Stimulated activated CD8-positive, alpha-beta memory T cell treated with anti-CD3 and anti-CD28 coated beads, Interleukin-7, amount 100 ng/mL, for 4 hours (primary cell): ENCODE measurements at regions not wholly inside any gene's neighbourhood (a gene's known extent, or its start where the extent isn't known, plus 50 kb on each side); places are given as distances from the start of the nearest gene placed in this dataset.
"Not testable (repeated sequence)": the region's sequence is repeated elsewhere in the genome, so short reads cannot be mapped to it uniquely, and the experiment has no call there.

ENCODE experiments used
- DNase-seq, 2 donors: peaks; one replicate each; pipeline ENCODE4 v3.0.0-alpha.2; 2020; ENCODE audit warnings: low read depth in 2 of 2

GRCh38 chr16:29146808-29147643 is 162.2 kb downstream of the LAT start:
- not testable (repeated sequence) for DNase-seq

DNA sequence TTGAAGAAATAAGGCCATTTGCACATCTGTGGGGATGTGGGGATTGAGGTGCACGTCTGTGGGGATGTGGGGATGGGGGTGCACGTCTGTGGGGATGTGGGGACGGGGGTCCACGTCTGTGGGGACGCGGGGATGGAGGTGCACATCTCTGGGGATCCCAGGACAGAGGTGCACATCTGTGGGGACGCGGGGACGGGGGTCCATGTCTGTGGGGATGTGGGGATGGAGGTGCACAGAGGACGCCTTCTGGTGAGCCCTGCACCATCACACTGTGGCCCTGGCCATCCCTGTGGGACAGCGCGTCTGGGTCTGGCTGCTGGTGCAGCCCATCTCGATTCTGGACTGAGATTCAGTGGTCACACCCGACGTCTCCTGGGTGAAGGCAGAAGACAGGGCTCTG is 161.4 kb downstream of the LAT start:
- DNase-seq, result no peak

DNA sequence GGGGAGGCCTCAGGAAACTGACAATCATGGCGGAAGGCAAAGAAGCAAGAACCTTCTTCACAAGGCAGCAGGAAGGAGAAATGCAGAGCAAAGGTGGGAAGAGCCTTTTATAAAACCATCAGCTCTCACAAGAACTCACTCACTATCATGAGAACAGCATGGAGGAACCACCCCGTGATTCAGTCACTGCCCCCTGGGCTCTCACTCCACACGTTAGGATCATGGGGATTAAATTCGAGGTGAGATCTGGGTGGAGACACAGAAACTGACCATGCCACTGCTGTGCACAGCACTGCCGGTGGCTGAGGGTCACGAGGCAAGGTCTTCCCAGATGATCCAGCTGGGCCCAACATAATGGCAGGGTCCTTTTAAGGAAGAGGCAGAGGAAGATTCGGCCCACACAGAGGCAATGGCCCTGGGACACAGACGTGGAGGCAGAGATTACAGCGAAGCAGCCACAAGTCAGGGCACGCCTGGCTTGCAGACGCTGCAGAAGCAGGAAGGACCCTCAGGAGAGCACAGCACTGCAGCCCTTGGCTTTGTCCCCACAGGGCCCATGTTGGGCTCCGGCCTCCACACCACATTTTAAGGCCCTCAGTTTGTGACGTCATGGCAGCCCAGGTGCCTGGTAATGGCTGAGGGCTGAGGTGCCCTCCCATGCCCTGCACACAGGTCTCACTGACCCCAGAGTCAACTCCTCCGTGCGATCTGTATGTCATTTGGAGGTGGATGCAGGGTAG is 160.8 kb downstream of the LAT start:
- DNase-seq, result not testable (repeated sequence)

DNA sequence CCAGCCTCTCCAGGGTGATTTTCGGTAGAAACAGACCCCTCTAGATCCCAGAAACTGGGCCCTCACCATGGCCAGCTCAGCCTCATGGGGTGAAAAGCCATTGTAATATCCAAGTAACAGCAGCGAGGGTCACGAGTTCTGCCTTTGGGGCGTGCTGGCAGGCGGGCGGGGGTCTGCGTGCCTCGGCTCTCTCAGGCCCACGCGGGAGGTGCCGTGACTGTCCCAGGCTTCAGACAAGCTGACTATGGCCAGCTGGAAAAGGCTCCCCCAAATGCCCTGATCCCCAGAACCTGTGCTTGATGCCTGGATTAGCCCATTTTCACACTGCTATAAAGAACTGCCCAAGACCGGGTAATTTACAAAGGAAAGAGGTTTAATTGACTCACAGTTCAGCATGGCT is 160.2 kb downstream of the LAT start:
- DNase-seq, result not testable (repeated sequence)

- not testable (repeated sequence) for DNase-seq
These were observed 159.8 kb downstream of the LAT start for GRCh38 chr16:29144669-29145062.

GRCh38 chr16:29143739-29144668 is 159.2 kb downstream of the LAT start:
- DNase-seq, result not testable (repeated sequence)

DNA sequence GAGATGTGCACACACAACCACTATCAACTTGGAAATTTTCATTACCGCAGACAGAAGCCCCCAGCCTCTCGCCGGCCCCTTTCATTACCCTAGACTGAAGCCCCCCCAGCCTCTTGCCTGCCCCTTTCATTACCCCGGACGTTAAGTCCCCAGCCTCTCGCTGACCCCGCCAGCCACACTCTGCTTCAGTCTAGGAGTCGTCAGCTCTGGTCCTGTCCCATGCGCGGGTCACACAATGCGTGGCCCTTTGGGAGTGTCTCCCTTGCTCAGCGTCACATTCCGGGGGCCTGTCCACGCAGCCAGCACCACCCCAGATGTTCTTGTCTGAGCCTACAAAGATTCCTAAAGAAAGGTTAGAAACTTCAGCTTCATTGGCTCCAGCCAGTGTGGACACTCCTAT is 157.7 kb downstream of the LAT start:
- DNase-seq, result not testable (repeated sequence)

DNA sequence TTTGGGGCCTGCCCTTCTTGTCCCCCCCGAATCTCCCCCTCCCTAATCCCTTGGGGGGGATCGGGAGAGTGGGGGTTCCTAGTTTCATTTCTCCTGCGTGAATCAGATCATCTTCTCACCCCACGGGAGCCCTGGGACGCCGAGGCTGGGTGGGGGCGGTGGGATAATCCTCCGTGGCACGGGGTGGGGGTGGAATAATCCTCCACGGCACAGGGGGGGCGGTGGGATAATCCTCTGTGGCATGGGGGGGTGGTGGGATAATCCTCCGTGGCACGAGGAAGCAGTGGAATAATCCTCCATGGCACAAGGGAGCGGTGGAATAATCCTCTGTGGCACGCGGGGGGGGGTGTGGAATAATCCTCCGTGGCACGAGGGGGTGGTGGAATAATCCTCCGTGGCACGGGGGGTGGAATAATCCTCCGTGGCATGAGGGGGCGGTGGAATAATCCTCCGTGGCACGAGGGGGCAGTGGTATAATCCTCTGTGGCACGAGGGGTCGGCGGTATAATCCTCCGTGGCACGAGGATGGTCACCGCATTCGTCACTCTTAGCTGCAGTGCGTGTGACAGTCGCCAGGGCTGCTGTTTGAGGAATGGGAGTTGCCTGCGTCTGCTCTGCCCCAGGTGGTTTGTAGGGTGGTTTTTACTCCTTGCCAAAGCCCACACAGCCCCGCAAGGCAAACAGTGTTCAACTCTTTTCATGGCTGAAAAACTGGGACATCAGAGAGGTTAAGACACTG is 156.9 kb downstream of the LAT start:
- no peak for DNase-seq

DNA sequence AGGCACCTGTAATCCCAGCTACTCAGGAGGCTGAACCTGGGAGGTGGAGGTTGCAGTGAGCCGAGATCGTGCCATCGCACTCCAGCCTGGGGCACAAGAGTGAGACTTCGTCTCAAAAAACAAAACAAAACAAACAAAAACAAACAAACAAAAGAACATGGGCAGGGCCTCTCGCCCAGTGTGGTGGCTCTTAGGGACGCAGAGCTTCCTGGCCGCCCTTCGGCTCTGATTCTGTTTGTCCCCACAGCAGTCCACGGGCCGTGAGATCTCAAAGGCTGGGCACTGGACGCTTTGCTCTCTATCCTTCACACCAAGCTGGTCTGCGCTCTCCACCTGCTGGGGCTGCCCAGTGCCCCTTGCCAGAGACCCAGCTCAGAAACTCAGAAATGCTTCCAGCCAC is 156.3 kb downstream of the LAT start:
- not testable (repeated sequence) for DNase-seq

- DNase-seq, result not testable (repeated sequence)
These were observed 155.3 kb downstream of the LAT start for GRCh38 chr16:29139901-29140855.

GRCh38 chr16:29139261-29139802 is 154.5 kb downstream of the LAT start:
- DNase-seq, result no peak

- not testable (repeated sequence) for DNase-seq
These were observed 153.8 kb downstream of the LAT start for GRCh38 chr16:29138698-29139097.

DNA sequence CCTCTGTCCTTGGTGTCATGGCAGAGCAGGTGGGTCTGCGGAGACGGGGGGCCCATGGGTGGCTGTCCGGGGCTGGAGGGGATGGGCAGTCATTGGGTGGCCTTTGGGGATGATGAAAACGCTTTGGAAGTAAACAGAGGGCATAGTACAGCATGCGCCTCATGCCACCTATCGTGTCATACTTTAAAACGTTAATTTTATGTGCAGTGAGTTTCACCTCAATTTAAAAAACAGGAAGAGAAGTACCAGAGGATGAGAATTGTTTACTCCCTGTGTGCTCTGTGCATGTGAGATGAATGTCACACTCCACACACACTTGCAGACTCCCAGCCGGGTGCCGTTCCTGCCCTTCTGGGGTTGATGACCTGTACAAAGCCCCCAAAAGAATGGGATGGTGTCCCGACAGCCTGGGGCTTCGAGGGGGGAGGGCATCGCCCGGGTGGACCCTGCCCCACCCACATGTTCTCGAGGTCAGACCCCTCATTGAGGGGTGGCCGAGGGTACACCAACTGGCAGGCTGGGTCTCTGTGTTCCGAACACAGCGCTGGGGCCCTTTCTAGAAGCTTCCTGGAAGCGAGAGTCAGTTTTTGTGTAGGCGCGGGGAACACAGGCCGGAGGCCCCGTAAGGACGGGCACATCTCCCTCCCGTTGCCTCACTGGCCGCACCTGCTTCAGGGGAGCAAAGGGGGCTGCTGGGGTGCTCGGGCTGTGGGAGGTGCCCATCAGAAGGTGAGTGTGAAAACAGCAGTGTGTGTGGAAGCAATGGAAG is 153.2 kb downstream of the LAT start:
- not testable (repeated sequence) for DNase-seq

DNA sequence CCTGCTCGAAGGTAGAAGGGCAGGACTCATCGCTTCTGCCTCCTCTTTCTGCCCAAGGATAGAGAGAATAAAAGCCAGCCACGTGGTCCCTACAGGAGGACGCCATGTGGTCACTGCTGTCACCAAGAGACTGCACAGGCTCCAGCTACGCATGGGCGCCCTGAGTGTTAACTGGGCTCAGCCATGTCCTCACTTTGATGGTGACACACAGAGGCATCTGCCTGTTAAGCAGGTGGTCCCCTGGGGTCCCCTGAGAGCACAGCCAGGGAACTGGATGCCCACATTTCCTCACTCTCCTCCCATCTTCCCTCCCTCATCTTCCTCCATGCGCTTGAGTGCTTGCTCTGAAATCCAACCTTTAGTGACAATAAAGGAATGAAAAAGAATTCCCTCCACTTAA is 152.6 kb downstream of the LAT start:
- not testable (repeated sequence) for DNase-seq

DNA sequence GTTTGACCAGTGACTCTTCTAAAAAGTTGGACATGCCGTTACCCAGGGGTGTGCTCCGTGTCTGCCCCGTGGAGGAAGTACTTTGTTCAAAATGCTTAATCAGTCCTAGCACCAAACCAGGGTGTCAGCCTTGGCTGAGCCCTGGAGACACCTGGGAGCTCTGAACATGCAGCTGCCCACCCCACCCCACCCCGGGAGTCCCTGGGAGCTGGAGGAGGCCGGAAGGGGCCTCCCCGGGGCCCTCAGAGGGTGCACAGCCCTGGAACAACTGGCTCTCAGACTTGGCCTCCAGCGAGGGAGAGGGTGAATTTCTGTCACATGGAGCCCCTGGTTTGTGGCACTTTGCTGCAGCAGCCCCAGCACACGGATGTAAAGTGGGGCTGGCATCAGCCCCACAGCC is 152.1 kb downstream of the LAT start:
- not testable (repeated sequence) for DNase-seq

DNA sequence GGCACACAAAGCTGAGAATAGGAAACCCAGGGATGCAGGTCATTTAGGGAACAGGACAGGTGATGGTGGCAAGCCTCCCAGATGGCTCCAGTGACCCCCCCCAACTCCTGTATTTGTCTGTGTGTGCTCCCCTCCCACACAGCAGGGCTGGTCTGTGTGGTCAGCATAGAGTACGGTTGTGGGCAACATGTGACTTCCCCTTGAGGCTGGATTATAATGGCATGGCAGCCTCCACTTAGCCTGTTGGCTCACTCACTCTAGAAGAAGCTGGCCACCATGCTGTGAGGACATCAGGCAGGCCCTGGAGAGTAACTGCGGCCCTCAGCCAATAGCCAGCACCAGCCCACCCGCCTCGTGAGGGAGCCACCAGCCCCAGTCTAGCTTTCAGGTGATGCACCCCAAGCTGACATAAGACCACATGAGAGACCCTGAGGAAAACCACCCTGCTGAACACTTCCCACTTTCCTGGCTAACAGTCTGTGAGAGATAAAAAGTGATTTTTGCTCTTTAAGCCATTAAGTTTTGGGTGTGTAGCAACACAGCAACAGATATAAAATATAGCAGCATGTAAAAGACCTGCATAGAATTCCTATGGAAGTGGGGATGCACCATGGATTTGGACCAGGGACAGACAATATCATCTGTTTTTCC is 151.3 kb downstream of the LAT start:
- not testable (repeated sequence) for DNase-seq

GRCh38 chr16:29135098-29135497 is 150.2 kb downstream of the LAT start:
- DNase-seq, result not testable (repeated sequence)

DNA sequence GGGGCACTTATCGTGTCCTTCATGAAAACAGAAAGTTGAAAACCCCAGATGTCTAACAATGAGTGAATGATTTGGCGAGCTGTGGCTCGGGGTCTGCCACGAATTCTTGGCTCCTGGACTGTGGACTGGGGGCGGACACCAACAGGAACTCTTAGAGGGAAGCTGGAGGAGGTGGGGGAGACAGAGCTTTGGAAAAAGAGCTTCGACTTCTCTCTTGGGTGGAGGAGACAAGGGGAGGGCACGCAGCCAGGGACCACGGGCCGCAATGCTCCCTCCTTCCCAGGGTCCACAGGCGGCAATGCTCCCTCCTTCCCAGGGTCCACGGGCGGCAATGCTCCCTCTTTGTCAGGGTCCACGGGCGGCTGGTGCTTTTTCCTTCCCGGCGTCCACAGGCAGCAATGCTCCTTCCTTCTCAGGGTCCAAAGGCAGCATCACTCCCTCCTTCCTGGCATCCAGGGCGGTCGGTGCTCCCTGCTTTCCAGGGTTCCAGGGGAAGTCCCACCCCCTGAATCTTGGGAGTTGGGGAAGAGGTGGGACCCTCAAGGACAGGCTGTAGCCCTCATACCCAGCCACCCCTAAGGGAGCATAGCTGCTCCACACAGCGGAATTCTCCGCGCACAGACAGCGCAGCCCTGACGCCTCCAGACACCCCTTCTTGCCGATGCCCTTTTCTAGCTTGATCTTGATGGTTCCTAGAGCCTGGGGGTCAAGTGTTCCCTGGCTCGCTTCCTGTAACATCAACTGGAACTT is 149.0 kb downstream of the LAT start:
- DNase-seq, result not testable (repeated sequence)
